WTC11 (cell line): ENCODE measurements at regions not wholly inside any gene's neighbourhood (a gene's known extent, or its start where the extent isn't known, plus 50 kb on each side); places are given as distances from the start of the nearest gene placed in this dataset.

Experiments used
- ATAC-seq: fragments of 200-7000 bp; cut with Tn5 transposase; 2 replicates; pipeline ENCODE4 v1.10.0; 2021; ENCODE audit warnings: mild to moderate bottlenecking, moderate library complexity
- CTCF ChIA-PET: fragments of 300-600 bp; sonication (Branson Sonifier 250); formaldehyde crosslinking; loops from one replicate; lab custom pipeline; 2021; ENCODE audit warnings: antibody characterized with exemption; lab: Charles Lee
- POLR2A ChIA-PET: fragments of 350-600 bp; sonication (Branson Sonifier 250); formaldehyde crosslinking; loops from one replicate; lab custom pipeline; 2021; ENCODE audit warnings: antibody characterized with exemption; lab: Charles Lee
- DNase-seq: peaks from one replicate; pipeline ENCODE4 v3.0.0; 2021; ENCODE audit warnings: low spot score
- H3K27ac Mint-ChIP-seq: 2 replicates; pipeline ENCODE4 v1.8.0; 2021; ENCODE audit warnings: mixed read lengths
- H3K27me3 Mint-ChIP-seq: 2 replicates; pipeline ENCODE4 v1.8.0; 2021; ENCODE audit warnings: low read depth, mild to moderate bottlenecking, moderate library complexity, mixed read lengths
- H3K36me3 Mint-ChIP-seq: 2 replicates; pipeline ENCODE4 v1.8.0; 2021; ENCODE audit warnings: mixed read lengths
- H3K4me1 Mint-ChIP-seq: 2 replicates; pipeline ENCODE4 v1.8.0; 2022; ENCODE audit warnings: mixed read lengths
- H3K4me3 Mint-ChIP-seq: 2 replicates; pipeline ENCODE4 v1.8.0; 2021; ENCODE audit warnings: mild to moderate bottlenecking, moderate library complexity, mixed read lengths
- H3K9me3 Mint-ChIP-seq: 2 replicates; pipeline ENCODE4 v1.8.0; 2021; ENCODE audit warnings: mixed read lengths
- CBFB ChIP-seq: sonication (generic); formaldehyde crosslinking; IDR thresholded peaks from 2 replicates; pipeline ENCODE4 v1.8.1; 2022; ENCODE audit warnings: mild to moderate bottlenecking, low read depth, missing genetic modification reagents
- CDX4 ChIP-seq: fragments of 250-450 bp; sonication (Bioruptor Pico); IDR thresholded peaks from 2 replicates; pipeline ENCODE4 v1.9.0; 2021; ENCODE audit warnings: moderate library complexity, mild to moderate bottlenecking, inconsistent platforms, borderline replicate concordance
- E2F4 ChIP-seq: sonication (generic); formaldehyde crosslinking; IDR thresholded peaks from 2 replicates; pipeline ENCODE4 v1.8.1; 2022; ENCODE audit warnings: low read depth, mild to moderate bottlenecking, moderate library complexity, missing genetic modification reagents, borderline replicate concordance
- E2F5 ChIP-seq: sonication (generic); formaldehyde crosslinking; IDR thresholded peaks from 2 replicates; pipeline ENCODE4 v1.8.1; 2022; ENCODE audit warnings: mild to moderate bottlenecking, moderate library complexity, missing genetic modification reagents
- ETV6 ChIP-seq: sonication (generic); formaldehyde crosslinking; IDR thresholded peaks from 2 replicates; pipeline ENCODE4 v1.8.1; 2022; ENCODE audit warnings: mild to moderate bottlenecking, missing genetic modification reagents
- NR1H2 ChIP-seq: sonication (generic); formaldehyde crosslinking; IDR thresholded peaks from 2 replicates; pipeline ENCODE4 v1.9.0; 2021; ENCODE audit warnings: mild to moderate bottlenecking, moderate library complexity, missing genetic modification reagents
- NR2C2 ChIP-seq: sonication (generic); formaldehyde crosslinking; IDR thresholded peaks from 2 replicates; pipeline ENCODE4 v1.8.0; 2022; ENCODE audit warnings: mild to moderate bottlenecking, missing genetic modification reagents
- PRDM15 ChIP-seq: sonication (generic); formaldehyde crosslinking; IDR thresholded peaks from 2 replicates; pipeline ENCODE4 v1.8.0; 2022; ENCODE audit warnings: missing genetic modification reagents
- RELA ChIP-seq: sonication (generic); formaldehyde crosslinking; IDR thresholded peaks from 2 replicates; pipeline ENCODE4 v1.8.1; 2022; ENCODE audit warnings: missing genetic modification reagents, mild to moderate bottlenecking, borderline replicate concordance
- SMAD4 ChIP-seq: sonication (generic); formaldehyde crosslinking; IDR thresholded peaks from 2 replicates; pipeline ENCODE4 v1.8.0; 2022; ENCODE audit warnings: mild to moderate bottlenecking, missing genetic modification reagents
- SP1 ChIP-seq: sonication (generic); formaldehyde crosslinking; conservative IDR thresholded peaks from 2 replicates; pipeline ENCODE4 v1.8.1; 2022; ENCODE audit warnings: missing genetic modification reagents
- TCF7 ChIP-seq: sonication (generic); formaldehyde crosslinking; IDR thresholded peaks from 2 replicates; pipeline ENCODE4 v1.8.0; 2022; ENCODE audit warnings: mild to moderate bottlenecking, low read depth, missing genetic modification reagents, moderate library complexity
- ZNF138 ChIP-seq: sonication (generic); formaldehyde crosslinking; conservative IDR thresholded peaks from 2 replicates; pipeline ENCODE4 v1.8.1; 2022; ENCODE audit warnings: mild to moderate bottlenecking, moderate library complexity, missing genetic modification reagents
- ZNF317 ChIP-seq: sonication (generic); formaldehyde crosslinking; IDR thresholded peaks from 2 replicates; pipeline ENCODE4 v1.8.1; 2023; ENCODE audit warnings: low read depth, mild to moderate bottlenecking, moderate library complexity, missing genetic modification reagents, borderline replicate concordance
- ZNF416 ChIP-seq: fragments of 250-450 bp; sonication (Bioruptor Pico); IDR thresholded peaks from 2 replicates; pipeline ENCODE4 v1.9.0; 2021; ENCODE audit warnings: mild to moderate bottlenecking, inconsistent platforms
- ZNF425 ChIP-seq: fragments of 250-450 bp; sonication (Bioruptor Pico); conservative IDR thresholded peaks from 2 replicates; pipeline ENCODE4 v1.9.0; 2021; ENCODE audit warnings: mild to moderate bottlenecking
- ZNF512 ChIP-seq: sonication (generic); formaldehyde crosslinking; IDR thresholded peaks from 2 replicates; pipeline ENCODE4 v1.8.1; 2022; ENCODE audit warnings: missing genetic modification reagents, borderline replicate concordance
- ZNF671 ChIP-seq: fragments of 250-450 bp; sonication (Bioruptor Pico); IDR thresholded peaks from 2 replicates; pipeline ENCODE4 v1.8.0; 2021; ENCODE audit warnings: mild to moderate bottlenecking

- ATAC-seq (no peak), DNase-seq (no peak)
- no peaks in the 10 kb centered on the region for H3K4me1 Mint-ChIP-seq
- no peaks in the 10 kb centered on the region for H3K36me3 Mint-ChIP-seq
- no peak for TF ChIP-seq ETV6 (CRISPR knock-in tag)
- H3K27me3 Mint-ChIP-seq = peaks cover 7% of the 10 kb centered on the region
- POLR2A ChIA-PET = no interaction called here
- H3K9me3 Mint-ChIP-seq = no peaks in the 10 kb centered on the region
- no peak overlapping the region for H3K4me3 Mint-ChIP-seq
- CTCF ChIA-PET = interaction anchor here (1.2 kb wide), 1 partner anchor 65 kb away, joined by 3 read pairs; no protein-coding TSS in a partner anchor
- H3K27ac Mint-ChIP-seq = no peak overlapping the region
Measured at GRCh38 chr3:43790476-43790875, 99.7 kb downstream of the ABHD5 start.

- no peaks in the 10 kb centered on the region for H3K36me3 Mint-ChIP-seq
- no peaks in the 10 kb centered on the region for H3K9me3 Mint-ChIP-seq
- ATAC-seq (no peak), DNase-seq (no peak)
- H3K4me1 Mint-ChIP-seq = no peaks in the 10 kb centered on the region
- no peak overlapping the region for H3K27ac Mint-ChIP-seq
- TF ChIP-seq ZNF416 (CRISPR knock-in tag) = no peak
- no peak for TF ChIP-seq ZNF138 (CRISPR knock-in tag)
- no peak for TF ChIP-seq ZNF512 (CRISPR knock-in tag)
- TF ChIP-seq RELA (CRISPR knock-in tag) = no peak
- no peak for TF ChIP-seq ZNF425
- TF ChIP-seq ZNF671 = no peak
- no peak for TF ChIP-seq PRDM15 (CRISPR knock-in tag)
- no peak for TF ChIP-seq CBFB
- no peak for TF ChIP-seq TCF7 (CRISPR knock-in tag)
- TF ChIP-seq SP1 (CRISPR knock-in tag) = no peak
- no peak for TF ChIP-seq E2F4
- TF ChIP-seq SMAD4 = no peak
- TF ChIP-seq NR1H2 (CRISPR knock-in tag) = no peak
- no peak for TF ChIP-seq E2F5
- no peak for TF ChIP-seq ZNF317 (CRISPR knock-in tag)
- no peak for TF ChIP-seq NR2C2
- no peak for TF ChIP-seq CDX4 (CRISPR knock-in tag)
- H3K27me3 Mint-ChIP-seq = peaks cover 7% of the 10 kb centered on the region
- CTCF ChIA-PET = no interaction called here
- POLR2A ChIA-PET = no interaction called here
- H3K4me3 Mint-ChIP-seq = no peak overlapping the region
Measured at GRCh38 chr3:43791246-43791645, 100.5 kb downstream of the ABHD5 start.
